Gastrocnemius medialis (tissue), 4 donors: ENCODE measurements at regions not wholly inside any gene's neighbourhood (a gene's known extent, or its start where the extent isn't known, plus 50 kb on each side); places are given as distances from the start of the nearest gene placed in this dataset.

Source experiments
- ATAC-seq, 2 donors: fragments of 150-250 bp; one replicate each; pipeline ENCODE4 v1.9.1; 2016
- DNase-seq, 2 donors: peaks; one replicate each; pipeline ENCODE4 v3.0.0-alpha.2; 2019
- H3K27ac ChIP-seq, 4 donors: fragments of 200-600 bp; sonication (generic); 1 replicate in 1 of 4; 2 replicates in 3 of 4; pipeline ENCODE4 v1.5.1; 2016 to 2018; ENCODE audit warnings: mild to moderate bottlenecking in 2 of 4, moderate library complexity in 1 of 4
- H3K27me3 ChIP-seq, 3 donors: fragments of 200-600 bp; sonication (generic) in 2 of 3; 1 replicate in 1 of 3; 2 replicates in 2 of 3; pipeline versions ENCODE4 v1.5.1 to v1.6.0; 2016 to 2019; ENCODE audit warnings: mild to moderate bottlenecking in 1 of 3, moderate library complexity in 1 of 3
- H3K36me3 ChIP-seq, 2 donors: fragments of 200-600 bp; sonication (generic) in 1 of 2; one replicate each; pipeline ENCODE4 v1.5.1; 2017 to 2018
- H3K4me1 ChIP-seq, 2 donors: fragments of 200-600 bp; sonication (generic) in 1 of 2; one replicate each; pipeline ENCODE4 v1.5.1; 2016 to 2017; ENCODE audit warnings: mild to moderate bottlenecking in 2 of 2
- H3K4me3 ChIP-seq, 4 donors: fragments of 200-600 bp; sonication (generic) in 3 of 4; 1 replicate in 1 of 4; 2 replicates in 3 of 4; pipeline ENCODE4 v1.5.1; 2016 to 2019; ENCODE audit warnings: mild to moderate bottlenecking in 2 of 4
- H3K9me3 ChIP-seq, 3 donors: fragments of 200-600 bp; sonication (generic) in 2 of 3; 1 replicate in 1 of 3; 2 replicates in 2 of 3; pipeline ENCODE4 v1.5.1; 2016 to 2019
- POLR2A ChIP-seq, 2 donors: fragments of 450-650 bp; IDR thresholded peaks; one replicate each; pipeline ENCODE4 v1.6.1; 2017; ENCODE audit warnings: antibody characterized with exemption in 2 of 2, mild to moderate bottlenecking in 2 of 2, moderate library complexity in 2 of 2
- in situ Hi-C, 4 donors: fragments of 200-750 bp; cut with MboI; loops; one replicate each; pipeline versions ENCODE4 v1.15.0 to v1.8.0; 2017; ENCODE audit warnings: low sequenced_read_pairs in 4 of 4
- intact Hi-C: fragments of 100-400 bp; cut with DNase I; formaldehyde crosslinking; loops from one replicate; pipeline ENCODE4 v1.15.1; 2023; ENCODE audit warnings: low total_unique reads
- TF ChIP-seq, protein P1 (sequence below), 5 experiments: fragments of 450-650 bp in 3 of 5; fragments of 200-600 bp in 2 of 5; sonication (generic) in 2 of 5; IDR thresholded peaks in 4 of 5; conservative IDR thresholded peaks in 1 of 5; 1 replicate in 4 of 5; 2 replicates in 1 of 5; pipeline ENCODE4 v1.5.1; 2016 to 2019; ENCODE audit warnings: antibody characterized with exemption in 5 of 5, mild to moderate bottlenecking in 3 of 5, moderate library complexity in 3 of 5

DNA sequence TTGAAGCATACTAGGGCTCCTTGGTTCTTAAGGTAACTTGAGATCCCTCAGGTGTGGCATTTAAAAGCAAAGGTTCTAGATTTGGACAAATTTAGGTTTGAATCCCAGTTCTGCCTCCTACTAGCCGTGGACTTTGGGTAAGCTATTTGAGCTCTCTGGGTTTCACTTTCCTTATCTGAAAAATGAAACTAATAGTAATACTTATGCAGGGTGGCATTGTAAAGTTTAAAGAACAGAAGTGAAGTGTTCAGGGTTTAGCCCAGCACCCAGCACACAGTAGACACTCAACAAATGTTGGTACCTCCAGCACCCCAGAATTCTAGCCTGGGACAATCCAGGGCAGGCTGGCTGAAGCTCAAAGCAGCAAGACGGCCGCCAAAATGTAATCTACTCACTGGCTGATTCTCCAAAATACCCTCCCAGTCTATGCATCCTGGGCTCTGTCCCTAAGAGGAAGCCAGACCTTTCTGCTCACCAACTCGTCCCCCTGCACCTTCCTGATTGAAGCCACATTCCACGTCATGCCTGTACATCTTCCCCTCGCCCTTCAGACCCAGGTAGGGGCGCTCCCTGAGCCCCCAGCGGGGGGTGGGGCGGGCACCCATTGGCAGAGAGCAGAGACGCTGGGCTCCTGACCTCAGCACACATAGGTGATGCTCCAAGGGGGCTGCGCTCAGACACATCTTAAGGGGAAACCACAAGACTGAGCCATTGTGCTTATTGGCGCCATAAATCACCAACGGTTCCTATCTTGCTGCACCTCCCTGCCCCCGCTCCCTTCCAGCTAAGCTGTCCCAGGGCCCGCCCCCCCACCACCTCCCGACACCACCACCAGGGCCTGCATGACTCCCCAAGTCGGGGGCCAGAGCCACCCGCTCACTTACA lies 160.6 kb downstream of the BCOR start:
- TF ChIP-seq, protein P1, sequence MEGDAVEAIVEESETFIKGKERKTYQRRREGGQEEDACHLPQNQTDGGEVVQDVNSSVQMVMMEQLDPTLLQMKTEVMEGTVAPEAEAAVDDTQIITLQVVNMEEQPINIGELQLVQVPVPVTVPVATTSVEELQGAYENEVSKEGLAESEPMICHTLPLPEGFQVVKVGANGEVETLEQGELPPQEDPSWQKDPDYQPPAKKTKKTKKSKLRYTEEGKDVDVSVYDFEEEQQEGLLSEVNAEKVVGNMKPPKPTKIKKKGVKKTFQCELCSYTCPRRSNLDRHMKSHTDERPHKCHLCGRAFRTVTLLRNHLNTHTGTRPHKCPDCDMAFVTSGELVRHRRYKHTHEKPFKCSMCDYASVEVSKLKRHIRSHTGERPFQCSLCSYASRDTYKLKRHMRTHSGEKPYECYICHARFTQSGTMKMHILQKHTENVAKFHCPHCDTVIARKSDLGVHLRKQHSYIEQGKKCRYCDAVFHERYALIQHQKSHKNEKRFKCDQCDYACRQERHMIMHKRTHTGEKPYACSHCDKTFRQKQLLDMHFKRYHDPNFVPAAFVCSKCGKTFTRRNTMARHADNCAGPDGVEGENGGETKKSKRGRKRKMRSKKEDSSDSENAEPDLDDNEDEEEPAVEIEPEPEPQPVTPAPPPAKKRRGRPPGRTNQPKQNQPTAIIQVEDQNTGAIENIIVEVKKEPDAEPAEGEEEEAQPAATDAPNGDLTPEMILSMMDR (IDR thresholded peaks at IDR 0.05 in 4 of 5, conservative IDR thresholded peaks at IDR 0.05 in 1 of 5), result no peak
- no peak for TF ChIP-seq POLR2A (IDR thresholded peaks at IDR 0.05)
- H3K27me3 ChIP-seq, result no peaks in the 10 kb centered on the region
- intact Hi-C loops, result no loop called here
- no peak for DNase-seq
- H3K36me3 ChIP-seq, result no peaks in the 10 kb centered on the region
- ATAC-seq, result no peak
- no peaks in the 10 kb centered on the region for H3K4me1 ChIP-seq
- H3K27ac ChIP-seq, result no peak overlapping the region
- no peak overlapping the region for H3K4me3 ChIP-seq
- in situ Hi-C loops, result no loop called here
- H3K9me3 ChIP-seq, result no peaks in the 10 kb centered on the region

DNA sequence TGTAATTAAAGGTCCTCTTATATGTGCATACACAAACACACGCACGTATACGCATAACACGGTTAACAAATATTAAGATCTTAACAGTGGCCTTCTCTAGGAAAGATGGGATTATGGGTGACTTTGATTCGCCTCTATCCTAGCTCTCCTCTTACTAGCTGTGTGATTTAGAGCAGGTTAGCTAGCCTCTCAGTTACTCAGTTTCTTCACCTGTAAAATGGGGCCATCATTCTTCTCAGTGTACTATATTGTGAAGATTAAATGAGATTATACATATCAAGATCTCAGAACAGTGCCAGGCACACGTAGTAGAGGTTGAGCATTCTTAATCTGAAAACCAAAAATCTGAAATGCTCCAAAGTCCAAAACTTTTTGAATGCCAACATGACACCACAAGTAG lies 159.3 kb downstream of the BCOR start:
- TF ChIP-seq POLR2A (IDR thresholded peaks at IDR 0.05), result no peak
- TF ChIP-seq, protein P1 (IDR thresholded peaks at IDR 0.05 in 4 of 5, conservative IDR thresholded peaks at IDR 0.05 in 1 of 5), result no peak
- intact Hi-C loops, result no loop called here
- no peaks in the 10 kb centered on the region for H3K27me3 ChIP-seq
- DNase-seq (no peak), ATAC-seq (no peak)
- in situ Hi-C loops, result no loop called here
- H3K4me3 ChIP-seq, result no peak overlapping the region
- no peaks in the 10 kb centered on the region for H3K4me1 ChIP-seq
- H3K9me3 ChIP-seq, result no peaks in the 10 kb centered on the region
- H3K36me3 ChIP-seq, result no peaks in the 10 kb centered on the region
- H3K27ac ChIP-seq, result no peak overlapping the region

DNA sequence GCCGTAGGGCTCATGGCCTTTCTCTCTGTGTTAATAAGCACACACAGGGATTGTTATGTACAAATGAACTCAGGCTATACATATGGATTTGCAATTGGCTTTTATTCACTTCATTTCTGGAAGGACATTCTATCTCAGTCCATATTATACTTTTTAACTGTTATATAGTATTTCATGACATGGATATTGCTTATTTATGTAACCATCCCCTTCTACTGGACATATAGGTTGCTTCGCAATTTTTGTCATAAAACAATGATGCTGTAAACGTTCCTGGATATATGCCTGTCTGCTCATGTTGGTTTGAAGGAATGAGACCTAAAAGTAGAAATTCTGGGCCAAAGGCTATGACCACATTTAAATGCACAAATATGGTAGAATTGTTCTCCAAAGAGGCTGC lies 158.1 kb downstream of the BCOR start:
- no peaks in the 10 kb centered on the region for H3K36me3 ChIP-seq
- H3K27me3 ChIP-seq, result no peaks in the 10 kb centered on the region
- intact Hi-C loops (no loop called here), in situ Hi-C loops (no loop called here)
- H3K9me3 ChIP-seq, result no peaks in the 10 kb centered on the region
- no peak overlapping the region for H3K27ac ChIP-seq
- ATAC-seq (no peak), DNase-seq (no peak)
- no peak overlapping the region for H3K4me3 ChIP-seq
- TF ChIP-seq, protein P1 (IDR thresholded peaks at IDR 0.05 in 4 of 5, conservative IDR thresholded peaks at IDR 0.05 in 1 of 5), result no peak
- no peak for TF ChIP-seq POLR2A (IDR thresholded peaks at IDR 0.05)
- no peaks in the 10 kb centered on the region for H3K4me1 ChIP-seq

DNA sequence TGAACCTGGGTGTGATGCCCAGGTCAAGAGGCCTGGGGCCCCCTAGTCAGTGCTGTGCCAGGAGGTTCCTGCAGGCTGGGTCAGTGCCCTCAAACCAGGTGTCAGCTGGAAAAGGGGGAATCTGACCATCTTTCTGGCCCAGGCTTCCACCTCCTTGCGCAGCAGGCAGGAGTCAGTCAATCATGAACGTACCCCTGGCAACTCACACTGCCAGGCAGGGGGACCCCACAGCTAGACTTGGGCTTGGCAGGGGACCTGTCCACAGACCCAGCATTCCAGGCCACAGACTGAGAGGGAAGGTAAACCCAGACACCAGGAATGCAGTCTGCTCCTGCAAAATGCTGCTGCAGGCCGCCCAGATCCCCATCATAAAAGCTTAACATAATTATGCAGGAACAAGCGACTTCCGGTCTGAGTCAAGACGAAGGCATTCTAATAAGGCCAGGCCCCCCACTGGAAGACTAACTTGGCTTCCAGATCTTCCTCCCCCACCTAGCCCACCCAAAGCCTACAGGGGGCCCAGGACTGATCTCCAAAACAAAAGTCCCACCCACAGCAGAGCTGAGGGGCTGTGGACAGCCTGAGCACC lies 156.3 kb downstream of the BCOR start:
- no peak for ATAC-seq

More for the DNA sequence above, 156.3 kb downstream of the BCOR start:
- no peaks in the 10 kb centered on the region for H3K9me3 ChIP-seq
- in situ Hi-C loops (no loop called here), intact Hi-C loops (no loop called here)
- no peak overlapping the region for H3K27ac ChIP-seq
- no peaks in the 10 kb centered on the region for H3K4me1 ChIP-seq
- H3K27me3 ChIP-seq, result no peaks in the 10 kb centered on the region
- no peak overlapping the region for H3K4me3 ChIP-seq
- no peaks in the 10 kb centered on the region for H3K36me3 ChIP-seq
- no peak for DNase-seq
- TF ChIP-seq, protein P1 (IDR thresholded peaks at IDR 0.05 in 4 of 5, conservative IDR thresholded peaks at IDR 0.05 in 1 of 5), result no peak
- no peak for TF ChIP-seq POLR2A (IDR thresholded peaks at IDR 0.05)
